HUES64 (cell line): ENCODE measurements at regions not wholly inside any gene's neighbourhood (a gene's known extent, or its start where the extent isn't known, plus 50 kb on each side); places are given as distances from the start of the nearest gene placed in this dataset.

Experiments
- H3K27ac ChIP-seq: 2 replicates; pipeline ENCODE4 v1.7.0; 2013; ENCODE audit warnings: low read depth, low read length, inconsistent platforms
- H3K27me3 ChIP-seq: 2 replicates; pipeline ENCODE4 v1.6.1; 2013; ENCODE audit warnings: mild to moderate bottlenecking, low read length; ENCODE audit not compliant: insufficient read depth
- H3K36me3 ChIP-seq: 2 replicates; pipeline ENCODE4 v1.6.1; 2013; ENCODE audit warnings: mild to moderate bottlenecking, low read length; ENCODE audit not compliant: insufficient read depth
- H3K4me1 ChIP-seq: 2 replicates; pipeline ENCODE4 v1.6.1; 2013; ENCODE audit warnings: mild to moderate bottlenecking, low read length, moderate library complexity; ENCODE audit not compliant: insufficient read depth
- H3K4me3 ChIP-seq: 2 replicates; pipeline ENCODE4 v1.5.1; 2013; ENCODE audit warnings: mild to moderate bottlenecking, low read length, moderate library complexity
- H3K9ac ChIP-seq: 2 replicates; pipeline ENCODE4 v1.6.1; 2013; ENCODE audit warnings: mild to moderate bottlenecking, low read depth, low read length
- H3K9me3 ChIP-seq: 2 replicates; pipeline ENCODE4 v1.6.1; 2013; ENCODE audit warnings: low read depth, low read length; ENCODE audit not compliant: insufficient read depth
- WGBS: fragments of 150-250, 120-280 bp; methylation state at CpG from one replicate; pipeline ENCODE4 v1.1.7; 2013; ENCODE audit warnings: missing lambda C conversion rate; 5-methylcytosine and 5-hydroxymethylcytosine counted together

- WGBS, result 88% methylated on average over 2 of the region's 2 CpGs
- Histone ChIP-seq H3K9me3 (no peaks in the 10 kb centered on the region), H3K36me3 (no peaks in the 10 kb centered on the region), H3K9ac (no peak overlapping the region), H3K27me3 (no peaks in the 10 kb centered on the region), H3K27ac (no peak overlapping the region), H3K4me1 (peaks cover 41% of the 10 kb centered on the region), H3K4me3 (no peak overlapping the region)
These were observed 97.0 kb upstream of the GJB5 start for GRCh38 chr1:34657849-34658248.

GRCh38 chr1:34663031-34663430, 91.8 kb upstream of the GJB5 start:
- Histone ChIP-seq H3K4me3 (no peak overlapping the region), H3K27ac (no peak overlapping the region), H3K27me3 (no peaks in the 10 kb centered on the region), H3K9me3 (no peaks in the 10 kb centered on the region), H3K9ac (no peak overlapping the region), H3K36me3 (no peaks in the 10 kb centered on the region), H3K4me1 (no peaks in the 10 kb centered on the region)

GRCh38 chr1:34668063-34668462, 86.8 kb upstream of the GJB5 start:
- Histone ChIP-seq H3K27me3 (no peaks in the 10 kb centered on the region), H3K36me3 (no peaks in the 10 kb centered on the region), H3K9ac (no peak overlapping the region), H3K4me3 (no peak overlapping the region), H3K9me3 (peaks cover 10% of the 10 kb centered on the region), H3K4me1 (no peaks in the 10 kb centered on the region), H3K27ac (no peak overlapping the region)
- 86% methylated on average over 3 of the region's 3 CpGs for WGBS

GRCh38 chr1:34670982-34671381, 83.9 kb upstream of the GJB5 start:
- H3K9ac ChIP-seq, result no peak overlapping the region
- no peaks in the 10 kb centered on the region for H3K27me3 ChIP-seq
- no peak overlapping the region for H3K4me3 ChIP-seq
- H3K36me3 ChIP-seq, result no peaks in the 10 kb centered on the region
- 88% methylated on average over 7 of the region's 7 CpGs for WGBS
- H3K4me1 ChIP-seq, result no peaks in the 10 kb centered on the region
- H3K27ac ChIP-seq, result no peak overlapping the region
- peaks cover 10% of the 10 kb centered on the region for H3K9me3 ChIP-seq

GRCh38 chr1:34671887-34672286, 83.0 kb upstream of the GJB5 start:
- Histone ChIP-seq H3K9me3 (peaks cover 10% of the 10 kb centered on the region), H3K4me3 (no peak overlapping the region), H3K9ac (no peak overlapping the region), H3K4me1 (no peaks in the 10 kb centered on the region), H3K27ac (no peak overlapping the region), H3K27me3 (no peaks in the 10 kb centered on the region), H3K36me3 (no peaks in the 10 kb centered on the region)

- Histone ChIP-seq H3K9ac (no peak overlapping the region), H3K9me3 (peaks cover 20% of the 10 kb centered on the region), H3K27ac (no peak overlapping the region), H3K27me3 (no peaks in the 10 kb centered on the region), H3K4me1 (peaks cover 13% of the 10 kb centered on the region; the same call in 1 of the 2 replicates), H3K4me3 (no peak overlapping the region), H3K36me3 (no peaks in the 10 kb centered on the region)
- no CpG with 5 or more reads among the region's 2 CpGs for WGBS
These were observed 73.1 kb upstream of the GJB5 start for GRCh38 chr1:34681480-34682451.

GRCh38 chr1:34682452-34683223, 72.2 kb upstream of the GJB5 start:
- peaks cover 13% of the 10 kb centered on the region; the same call in 1 of the 2 replicates for H3K4me1 ChIP-seq
- H3K36me3 ChIP-seq, result no peaks in the 10 kb centered on the region
- H3K9ac ChIP-seq, result no peak overlapping the region
- H3K27ac ChIP-seq, result no peak overlapping the region
- peaks cover 16% of the 10 kb centered on the region for H3K9me3 ChIP-seq
- no peaks in the 10 kb centered on the region for H3K27me3 ChIP-seq
- WGBS, result 90% methylated on average over 5 of the region's 5 CpGs
- no peak overlapping the region for H3K4me3 ChIP-seq

GRCh38 chr1:34683616-34684015, 71.2 kb upstream of the GJB5 start:
- Histone ChIP-seq H3K36me3 (no peaks in the 10 kb centered on the region), H3K4me1 (peaks cover 13% of the 10 kb centered on the region; the same call in 1 of the 2 replicates), H3K27me3 (no peaks in the 10 kb centered on the region), H3K9ac (no peak overlapping the region), H3K27ac (peak overlapping the region; percentile 31; the same call in 1 of the 2 replicates), H3K9me3 (peaks cover 15% of the 10 kb centered on the region), H3K4me3 (no peak overlapping the region)
- 89% methylated on average over 3 of the region's 3 CpGs for WGBS

- WGBS, result 24% methylated on average over 5 of the region's 5 CpGs
- H3K27me3 ChIP-seq, result no peaks in the 10 kb centered on the region
- H3K9ac ChIP-seq, result no peak overlapping the region
- no peak overlapping the region; the same call in 1 of the 2 replicates for H3K27ac ChIP-seq
- no peak overlapping the region for H3K4me3 ChIP-seq
- peaks cover 10% of the 10 kb centered on the region for H3K9me3 ChIP-seq
- peaks cover 13% of the 10 kb centered on the region; the same call in 1 of the 2 replicates for H3K4me1 ChIP-seq
- no peaks in the 10 kb centered on the region for H3K36me3 ChIP-seq
These were observed 70.6 kb upstream of the GJB5 start for GRCh38 chr1:34684266-34684665.

GRCh38 chr1:34685225-34685624, 69.6 kb upstream of the GJB5 start:
- Histone ChIP-seq H3K36me3 (no peaks in the 10 kb centered on the region), H3K4me1 (peaks cover 13% of the 10 kb centered on the region; the same call in 1 of the 2 replicates), H3K4me3 (no peak overlapping the region), H3K9me3 (peaks cover 4% of the 10 kb centered on the region; the same call in 1 of the 2 replicates), H3K27me3 (no peaks in the 10 kb centered on the region), H3K9ac (no peak overlapping the region), H3K27ac (no peak overlapping the region)
- WGBS, result 83% methylated on average over 2 of the region's 2 CpGs

GRCh38 chr1:34686531-34686930, 68.3 kb upstream of the GJB5 start:
- WGBS, result 100% methylated on average over 1 of the region's 2 CpGs

More at GRCh38 chr1:34686531-34686930, 68.3 kb upstream of the GJB5 start:
- H3K27ac ChIP-seq, result no peak overlapping the region
- no peaks in the 10 kb centered on the region for H3K9me3 ChIP-seq
- H3K36me3 ChIP-seq, result no peaks in the 10 kb centered on the region
- H3K9ac ChIP-seq, result no peak overlapping the region
- peaks cover 13% of the 10 kb centered on the region; the same call in 1 of the 2 replicates for H3K4me1 ChIP-seq
- no peaks in the 10 kb centered on the region for H3K27me3 ChIP-seq
- no peak overlapping the region for H3K4me3 ChIP-seq
